Umbilical cord (tissue), 1 donor: ENCODE measurements at regions not wholly inside any gene's neighbourhood (a gene's known extent, or its start where the extent isn't known, plus 50 kb on each side); places are given as distances from the start of the nearest gene placed in this dataset.

Experiments used
- DNase-seq: peaks from one replicate; pipeline ENCODE4 v3.0.0-alpha.2; 2015; ENCODE audit warnings: low spot score

GRCh38 chr4:10204401-10205058 lies 87.9 kb upstream of the WDR1 start:
- peak; percentile 0 for DNase-seq

- DNase-seq: no peak
These were observed 87.3 kb upstream of the WDR1 start for GRCh38 chr4:10203851-10204250.

GRCh38 chr4:10201381-10202223 lies 85.0 kb upstream of the WDR1 start:
- DNase-seq: peak; percentile 0

DNA sequence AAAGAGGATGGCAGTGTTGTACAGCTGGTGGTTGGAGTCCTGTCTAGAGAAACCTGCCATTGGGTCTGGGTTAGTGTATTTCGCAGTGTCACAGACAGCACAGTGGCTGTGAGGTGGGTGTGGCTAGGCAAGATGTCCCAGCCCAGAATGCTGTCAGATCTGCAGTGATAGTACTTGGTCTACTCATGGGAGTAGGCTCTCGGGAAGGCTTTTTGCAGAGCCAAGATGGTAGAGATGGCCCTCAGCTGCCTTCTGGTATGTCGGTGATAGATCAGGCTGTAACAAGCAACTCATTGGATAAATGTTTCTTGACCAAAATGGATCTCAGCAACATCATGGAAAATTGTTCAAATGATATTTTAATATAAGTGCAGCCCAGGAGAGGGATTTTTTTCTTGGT lies 84.3 kb upstream of the WDR1 start:
- peak; percentile 0 for DNase-seq

- peak; percentile 0 for DNase-seq
These were observed 81.8 kb upstream of the WDR1 start for GRCh38 chr4:10198365-10198764.

GRCh38 chr4:10197952-10198351 lies 81.4 kb upstream of the WDR1 start:
- no peak for DNase-seq

GRCh38 chr4:10196191-10196590 lies 79.6 kb upstream of the WDR1 start:
- no peak for DNase-seq

GRCh38 chr4:10192331-10192730 lies 75.7 kb upstream of the WDR1 start:
- DNase-seq: no peak

- no peak for DNase-seq
These were observed 71.9 kb upstream of the WDR1 start for GRCh38 chr4:10188400-10189004.

DNA sequence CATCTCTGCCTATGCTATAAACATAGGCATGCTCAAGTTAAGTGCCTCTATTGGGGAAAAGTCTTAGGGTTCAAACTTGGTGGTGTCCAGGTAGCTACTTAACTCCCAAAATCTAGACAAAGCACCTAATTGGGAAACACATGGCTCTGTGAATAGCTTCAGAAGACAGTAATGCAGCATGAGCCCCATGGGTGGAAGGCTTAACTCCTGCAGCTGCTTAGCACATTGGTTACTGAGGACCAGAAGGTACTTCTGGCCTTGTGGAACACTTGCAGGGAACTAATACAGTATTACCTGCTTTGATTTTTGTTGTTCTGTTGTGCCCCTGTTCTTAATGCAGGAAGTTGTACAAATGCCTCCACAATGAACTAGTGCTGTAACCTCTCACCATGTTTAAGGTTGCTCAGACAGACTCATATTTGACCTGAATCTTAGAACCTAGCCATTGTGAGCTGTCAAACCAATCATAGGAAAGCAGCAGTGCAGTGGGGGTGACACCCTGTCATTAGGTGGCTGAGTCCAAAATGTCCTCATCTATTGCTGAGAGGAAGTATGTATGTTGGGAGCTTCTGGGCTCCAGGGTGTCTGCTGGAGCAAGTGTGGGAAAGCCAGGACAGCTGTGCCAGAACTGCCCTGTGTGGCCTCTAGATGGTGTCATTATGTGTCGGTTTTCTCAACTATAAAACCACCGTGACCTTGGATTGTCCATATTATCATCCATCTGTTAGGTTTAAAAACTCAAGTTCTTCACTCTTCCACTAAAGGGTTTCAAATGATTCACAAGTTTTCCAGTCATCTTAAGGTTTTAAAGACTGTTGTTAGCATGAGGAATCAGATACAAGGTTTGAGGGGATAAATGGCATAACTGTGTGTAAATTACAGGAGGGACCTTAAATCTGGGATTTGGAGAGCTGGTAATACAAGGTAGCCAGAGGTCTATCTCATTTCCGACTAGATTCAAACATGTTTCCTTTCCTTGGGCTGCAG lies 69.9 kb upstream of the WDR1 start:
- DNase-seq: no peak

DNA sequence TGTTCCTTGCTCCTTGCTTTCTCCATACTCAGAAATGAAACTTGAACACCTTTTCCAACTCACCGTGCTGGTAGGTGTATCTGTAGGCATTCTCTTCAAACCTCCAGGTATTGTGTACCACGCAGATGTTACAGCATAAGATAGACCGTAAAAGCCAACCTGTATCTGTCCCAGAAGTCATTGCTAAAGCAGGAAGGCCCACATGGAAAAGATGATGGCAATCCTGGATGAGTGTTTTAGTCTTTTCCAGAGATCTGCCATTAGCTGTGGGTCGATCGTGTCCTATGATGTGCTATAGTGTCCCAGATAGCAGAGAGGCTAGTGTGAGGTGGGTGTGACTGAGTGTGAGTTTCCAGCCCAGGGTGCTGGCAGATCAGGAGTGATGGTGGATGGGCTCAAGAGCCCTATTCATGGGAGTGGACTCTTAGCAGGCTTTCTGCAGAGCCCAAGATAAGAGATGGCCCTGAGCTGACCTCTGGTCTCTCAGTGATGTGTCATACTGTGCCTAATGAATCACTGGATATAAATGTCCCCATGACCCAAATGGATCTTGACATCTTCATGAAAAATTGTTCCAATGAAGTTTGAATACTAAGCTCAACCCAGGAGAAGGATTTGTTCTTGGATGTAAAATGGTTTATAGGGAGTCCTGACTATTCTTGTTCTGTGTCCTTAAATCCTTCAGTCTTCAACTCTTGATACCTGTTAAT lies 69.1 kb upstream of the WDR1 start:
- DNase-seq: no peak

DNA sequence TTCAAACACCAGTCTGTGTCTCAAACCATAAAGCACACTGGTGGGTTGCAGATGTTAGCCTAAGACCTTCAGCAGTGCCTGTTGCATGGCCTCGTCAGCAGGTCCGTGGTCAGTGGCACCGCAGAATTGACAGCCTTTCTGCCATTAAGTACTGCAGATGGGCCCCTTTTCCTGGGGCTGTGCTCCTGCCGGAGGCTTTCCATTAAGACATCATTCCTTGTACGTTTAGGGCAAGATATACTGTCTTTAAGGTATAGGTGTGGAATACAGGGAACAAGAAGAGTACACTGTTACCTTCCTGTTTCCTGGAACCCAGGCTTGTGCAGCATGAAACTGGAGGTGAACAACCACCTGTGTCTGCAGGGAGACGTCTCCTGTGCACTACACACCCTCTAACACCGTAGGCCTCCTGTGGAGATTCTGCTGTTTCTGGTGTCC lies 67.9 kb upstream of the WDR1 start:
- DNase-seq: no peak

DNA sequence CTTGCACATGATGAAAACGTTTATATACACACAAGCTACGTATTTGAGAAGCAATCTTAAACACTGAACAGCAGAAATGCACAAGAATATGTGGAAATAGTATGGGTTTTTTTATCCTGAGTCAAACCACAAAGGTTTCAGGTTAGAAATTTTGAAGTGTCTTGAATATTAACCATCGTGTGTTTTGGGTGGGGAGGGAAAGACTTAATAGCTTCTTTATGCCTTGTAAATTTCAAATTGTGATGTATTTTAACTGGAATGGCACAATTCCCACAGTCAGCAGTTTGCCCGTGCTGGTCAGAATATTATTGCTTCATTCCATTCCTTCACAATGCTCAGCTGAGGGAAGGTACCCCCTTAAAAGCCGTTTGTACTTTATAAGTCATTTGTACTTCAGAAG lies 67.4 kb upstream of the WDR1 start:
- DNase-seq: no peak

DNA sequence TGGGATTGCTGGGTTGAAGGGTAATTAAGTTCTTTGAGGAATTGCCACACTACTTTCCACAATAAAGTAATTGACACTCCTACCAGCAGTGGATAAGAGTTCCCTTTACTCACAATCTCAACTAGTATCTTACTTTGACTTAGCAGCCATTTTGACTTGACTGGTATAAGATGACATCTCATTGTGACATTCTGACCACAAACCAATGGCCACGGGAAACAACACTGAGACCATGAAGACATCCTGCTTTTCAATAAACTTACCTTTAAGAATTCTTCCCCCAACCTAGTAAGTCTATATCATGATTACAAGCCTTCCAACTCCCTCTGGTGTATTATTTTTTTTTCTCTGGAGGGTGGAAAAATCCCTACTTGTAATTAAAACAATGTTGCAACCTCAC lies 66.9 kb upstream of the WDR1 start:
- no peak for DNase-seq

GRCh38 chr4:10182446-10183424 lies 66.1 kb upstream of the WDR1 start:
- DNase-seq: no peak

DNA sequence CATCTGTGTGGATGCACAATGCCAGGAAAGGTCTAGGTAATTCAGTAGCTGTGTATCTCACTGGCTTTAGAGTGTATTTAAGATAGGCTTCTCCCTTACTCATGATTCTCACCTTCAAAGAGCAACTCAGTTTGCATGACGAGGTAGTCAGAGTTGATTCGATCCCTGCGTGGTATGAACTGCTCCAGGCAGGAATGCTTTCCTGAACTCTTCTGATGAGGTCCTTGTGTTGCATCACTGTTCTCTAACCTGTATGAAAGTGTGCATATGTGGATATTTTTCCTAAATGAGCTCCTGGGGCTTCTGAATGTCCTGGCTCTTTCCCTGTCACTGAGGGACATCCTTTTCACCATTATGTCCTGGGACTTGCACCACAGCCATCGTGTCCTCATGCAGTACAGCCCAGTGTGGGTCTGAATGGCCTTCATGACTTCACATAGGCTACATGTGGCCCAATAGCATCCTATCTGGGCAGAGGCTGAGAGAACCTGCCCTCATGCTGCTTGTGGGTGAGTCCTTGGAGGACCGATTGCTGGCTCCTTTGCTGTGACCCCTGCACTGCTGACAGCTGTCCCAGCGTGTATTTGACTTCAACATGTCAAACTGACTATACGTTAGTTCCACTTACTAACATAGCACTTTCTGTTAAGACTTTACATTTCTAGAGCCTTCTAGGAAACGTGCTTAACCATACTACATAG lies 65.3 kb upstream of the WDR1 start:
- DNase-seq: no peak

- DNase-seq: no peak
These were observed 64.5 kb upstream of the WDR1 start for GRCh38 chr4:10180927-10181744.

DNA sequence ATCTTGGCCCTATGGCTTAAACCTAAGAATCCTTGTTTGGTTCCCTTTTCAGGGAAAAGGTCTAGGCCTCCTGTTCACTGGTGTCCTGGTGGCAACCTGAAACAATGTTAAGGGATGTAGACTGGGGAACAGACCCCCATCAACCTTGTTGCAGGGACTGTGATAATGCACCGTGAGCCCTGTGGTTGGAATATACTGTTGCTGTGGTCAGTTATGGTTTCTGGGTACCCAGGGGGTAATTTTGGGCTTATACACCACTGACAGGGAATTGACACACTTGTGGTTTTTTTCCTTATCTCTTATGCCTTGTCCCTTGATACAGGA lies 64.0 kb upstream of the WDR1 start:
- DNase-seq: no peak
